PC-9 (cell line): ENCODE measurements at regions not wholly inside any gene's neighbourhood (a gene's known extent, or its start where the extent isn't known, plus 50 kb on each side); places are given as distances from the start of the nearest gene placed in this dataset.

Experiments
- CTCF ChIP-seq: fragments of 200-600 bp; sonication (generic); conservative IDR thresholded peaks from 2 replicates; pipeline ENCODE4 v1.6.1; 2017; ENCODE audit warnings: mixed run types, antibody characterized with exemption, mild to moderate bottlenecking, moderate library complexity
- EZH2 ChIP-seq: fragments of 200-600 bp; sonication (generic); IDR thresholded peaks from 2 replicates; pipeline ENCODE4 v1.8.0; 2017; ENCODE audit warnings: antibody characterized with exemption, low read depth

- TF ChIP-seq CTCF (no peak), EZH2 (no peak)
These were observed 61.6 kb upstream of the RNF32 start for GRCh38 chr7:156578978-156579430.
